ENCODE measurements at regions not wholly inside any gene's neighbourhood (a gene's known extent, or its start where the extent isn't known, plus 50 kb on each side); places are given as distances from the start of the nearest gene placed in this dataset.

DNA sequence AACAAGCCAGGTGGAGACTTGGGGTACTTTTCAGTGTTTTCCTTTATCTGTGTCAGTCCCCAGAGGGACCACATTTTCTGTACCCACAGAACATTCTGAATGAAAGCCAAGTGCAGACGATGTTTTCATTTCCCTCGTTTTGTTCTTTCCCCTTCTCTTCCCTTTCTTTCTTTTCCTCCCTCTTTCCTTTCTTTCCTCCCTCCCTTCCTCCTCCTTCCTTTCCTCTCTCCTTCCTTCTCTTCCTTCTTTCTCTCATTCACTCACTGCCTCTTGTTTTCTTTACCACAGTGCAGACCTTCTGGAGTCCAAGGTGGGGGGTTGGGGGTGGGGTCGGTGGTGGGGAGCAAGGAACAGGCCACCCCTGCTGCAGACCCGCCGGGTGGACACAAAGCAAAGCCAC, 141.4 kb upstream of the MKI67 start:
- TF ChIP-seq POLR2A (IDR thresholded peaks at IDR 0.05) = no peak
- TF ChIP-seq, protein P1, sequence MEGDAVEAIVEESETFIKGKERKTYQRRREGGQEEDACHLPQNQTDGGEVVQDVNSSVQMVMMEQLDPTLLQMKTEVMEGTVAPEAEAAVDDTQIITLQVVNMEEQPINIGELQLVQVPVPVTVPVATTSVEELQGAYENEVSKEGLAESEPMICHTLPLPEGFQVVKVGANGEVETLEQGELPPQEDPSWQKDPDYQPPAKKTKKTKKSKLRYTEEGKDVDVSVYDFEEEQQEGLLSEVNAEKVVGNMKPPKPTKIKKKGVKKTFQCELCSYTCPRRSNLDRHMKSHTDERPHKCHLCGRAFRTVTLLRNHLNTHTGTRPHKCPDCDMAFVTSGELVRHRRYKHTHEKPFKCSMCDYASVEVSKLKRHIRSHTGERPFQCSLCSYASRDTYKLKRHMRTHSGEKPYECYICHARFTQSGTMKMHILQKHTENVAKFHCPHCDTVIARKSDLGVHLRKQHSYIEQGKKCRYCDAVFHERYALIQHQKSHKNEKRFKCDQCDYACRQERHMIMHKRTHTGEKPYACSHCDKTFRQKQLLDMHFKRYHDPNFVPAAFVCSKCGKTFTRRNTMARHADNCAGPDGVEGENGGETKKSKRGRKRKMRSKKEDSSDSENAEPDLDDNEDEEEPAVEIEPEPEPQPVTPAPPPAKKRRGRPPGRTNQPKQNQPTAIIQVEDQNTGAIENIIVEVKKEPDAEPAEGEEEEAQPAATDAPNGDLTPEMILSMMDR (IDR thresholded peaks at IDR 0.05) = no peak
